IPS-18a (cell line): ENCODE measurements at regions not wholly inside any gene's neighbourhood (a gene's known extent, or its start where the extent isn't known, plus 50 kb on each side); places are given as distances from the start of the nearest gene placed in this dataset.
"Not testable (repeated sequence)": the region's sequence is repeated elsewhere in the genome, so short reads cannot be mapped to it uniquely, and the experiment has no call there.

Experiments
- H3K27ac ChIP-seq: one replicate; pipeline ENCODE4 v1.5.1; 2013; ENCODE audit warnings: low read length
- H3K27me3 ChIP-seq: one replicate; pipeline ENCODE4 v1.6.1; 2013; ENCODE audit warnings: mild to moderate bottlenecking, low read length; ENCODE audit not compliant: control insufficient read depth, insufficient read depth
- H3K36me3 ChIP-seq: one replicate; pipeline ENCODE4 v1.6.1; 2013; ENCODE audit warnings: low read depth, low read length; ENCODE audit not compliant: control insufficient read depth
- H3K4me1 ChIP-seq: one replicate; pipeline ENCODE4 v1.6.1; 2013; ENCODE audit warnings: low read depth, low read length; ENCODE audit not compliant: control insufficient read depth
- H3K4me3 ChIP-seq: one replicate; pipeline ENCODE4 v1.5.1; 2013; ENCODE audit warnings: low read length
- H3K9ac ChIP-seq: one replicate; pipeline ENCODE4 v1.6.1; 2013; ENCODE audit warnings: mild to moderate bottlenecking, low read length, moderate library complexity
- H3K9me3 ChIP-seq: one replicate; pipeline ENCODE4 v1.6.1; 2013; ENCODE audit warnings: low read depth, low read length; ENCODE audit not compliant: control insufficient read depth

DNA sequence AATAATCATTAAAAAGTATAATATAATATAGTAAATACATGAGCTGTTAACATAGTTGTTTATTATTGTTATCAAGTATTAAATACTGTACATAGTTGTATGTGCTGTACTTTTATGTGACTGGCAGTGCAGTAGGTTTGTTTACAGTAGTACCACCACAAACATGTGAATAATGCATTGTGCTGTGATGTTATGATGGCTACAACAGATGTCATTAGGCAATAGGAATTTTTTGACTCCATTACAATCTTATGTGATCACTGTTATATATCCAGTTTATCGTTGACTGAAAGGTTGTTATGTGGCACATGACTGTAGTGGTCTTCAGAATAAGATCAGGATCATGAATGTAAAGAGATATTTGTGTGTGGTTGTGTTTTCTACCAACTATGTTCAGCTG, 577.8 kb downstream of the JRKL start:
- Histone ChIP-seq H3K27ac (no peak overlapping the region), H3K9me3 (no peaks in the 10 kb centered on the region), H3K27me3 (no peaks in the 10 kb centered on the region), H3K9ac (no peak overlapping the region), H3K4me1 (no peaks in the 10 kb centered on the region), H3K4me3 (no peak overlapping the region), H3K36me3 (no peaks in the 10 kb centered on the region)

DNA sequence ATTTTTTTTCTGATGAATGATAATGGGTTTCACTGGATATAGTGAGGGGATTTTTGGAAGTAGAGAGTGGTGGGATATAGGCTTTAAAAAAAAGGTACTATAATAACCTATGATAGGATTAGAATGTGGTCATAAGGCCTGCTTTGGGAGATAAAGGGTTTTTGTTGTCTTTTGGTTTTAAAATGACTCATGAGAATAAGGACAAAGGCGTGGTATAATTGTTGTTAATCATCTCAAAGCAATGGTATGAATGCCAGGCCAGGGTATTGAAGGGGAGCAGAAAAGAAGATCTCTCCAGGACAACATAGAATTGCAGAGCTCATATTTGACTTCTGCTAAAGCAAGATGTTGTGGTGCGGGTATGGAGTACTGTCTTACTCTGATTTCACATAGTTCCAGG, 579.4 kb downstream of the JRKL start:
- Histone ChIP-seq H3K9ac (no peak overlapping the region), H3K4me1 (no peaks in the 10 kb centered on the region), H3K27me3 (no peaks in the 10 kb centered on the region), H3K27ac (no peak overlapping the region), H3K4me3 (no peak overlapping the region), H3K9me3 (no peaks in the 10 kb centered on the region), H3K36me3 (no peaks in the 10 kb centered on the region)

DNA sequence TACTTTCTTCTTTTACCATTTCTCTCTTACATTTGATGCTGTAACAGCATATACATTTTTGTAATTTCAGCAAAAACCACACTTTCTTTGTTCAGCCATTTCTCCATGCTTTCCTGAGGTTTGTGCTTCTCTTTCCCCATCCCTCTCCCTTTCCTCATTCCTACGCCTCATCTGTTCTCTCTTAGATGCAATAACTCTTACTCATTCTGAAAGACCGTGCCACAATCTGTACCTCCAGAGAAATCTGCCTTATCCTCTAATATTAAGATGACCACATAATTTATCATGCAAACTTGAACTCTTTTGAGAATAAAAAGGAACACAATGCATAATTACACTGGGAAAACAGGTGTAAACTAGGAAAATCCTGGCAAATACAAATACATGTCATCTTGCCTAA, 588.9 kb downstream of the JRKL start:
- Histone ChIP-seq H3K9me3 (no peaks in the 10 kb centered on the region), H3K27me3 (no peaks in the 10 kb centered on the region), H3K4me1 (no peaks in the 10 kb centered on the region), H3K4me3 (no peak overlapping the region), H3K9ac (no peak overlapping the region), H3K36me3 (no peaks in the 10 kb centered on the region), H3K27ac (no peak overlapping the region)

DNA sequence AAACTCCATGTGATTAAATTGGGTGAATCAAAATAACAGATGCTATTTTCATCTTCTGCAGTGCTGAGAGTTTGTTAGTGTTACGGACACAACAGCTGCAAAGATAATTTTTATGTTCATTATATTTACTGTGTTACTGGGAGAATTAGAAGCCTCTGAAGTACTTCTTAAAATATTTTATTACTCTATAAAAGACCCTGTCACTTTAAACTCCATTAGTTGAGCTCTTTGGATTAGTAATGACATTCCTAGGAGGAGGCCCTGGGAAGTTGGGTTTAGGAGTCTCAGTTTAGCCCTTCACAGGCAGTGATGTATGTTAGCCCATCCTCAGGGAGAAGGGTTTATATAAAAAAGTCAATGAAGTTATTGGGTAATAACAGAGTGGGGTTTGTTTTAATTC, 596.7 kb downstream of the JRKL start:
- Histone ChIP-seq H3K9me3 (no peaks in the 10 kb centered on the region), H3K36me3 (no peaks in the 10 kb centered on the region), H3K27me3 (no peaks in the 10 kb centered on the region), H3K4me1 (no peaks in the 10 kb centered on the region), H3K27ac (no peak overlapping the region), H3K4me3 (no peak overlapping the region), H3K9ac (no peak overlapping the region)

DNA sequence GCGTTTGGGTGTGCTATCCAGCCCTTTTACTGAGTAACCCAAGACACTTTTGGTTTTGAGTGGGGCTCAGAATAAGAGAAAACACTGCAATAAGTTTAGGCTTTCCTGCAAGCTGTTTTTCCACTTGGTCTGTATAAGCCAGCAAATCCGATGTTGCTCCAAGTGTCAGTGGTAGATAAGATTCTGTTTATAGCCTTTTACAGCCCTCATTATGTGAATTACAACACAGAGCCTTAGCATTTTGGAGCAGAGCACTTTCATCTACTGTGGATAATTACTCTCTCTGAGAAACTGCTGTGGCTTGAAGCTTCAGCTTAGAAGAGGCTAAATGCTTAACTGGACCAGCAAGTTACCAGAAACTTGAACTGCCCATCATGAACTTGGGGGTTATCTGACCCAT, 601.1 kb downstream of the JRKL start:
- Histone ChIP-seq H3K27ac (no peak overlapping the region), H3K27me3 (no peaks in the 10 kb centered on the region), H3K4me1 (no peaks in the 10 kb centered on the region), H3K9ac (no peak overlapping the region), H3K4me3 (no peak overlapping the region), H3K36me3 (no peaks in the 10 kb centered on the region), H3K9me3 (no peaks in the 10 kb centered on the region)

DNA sequence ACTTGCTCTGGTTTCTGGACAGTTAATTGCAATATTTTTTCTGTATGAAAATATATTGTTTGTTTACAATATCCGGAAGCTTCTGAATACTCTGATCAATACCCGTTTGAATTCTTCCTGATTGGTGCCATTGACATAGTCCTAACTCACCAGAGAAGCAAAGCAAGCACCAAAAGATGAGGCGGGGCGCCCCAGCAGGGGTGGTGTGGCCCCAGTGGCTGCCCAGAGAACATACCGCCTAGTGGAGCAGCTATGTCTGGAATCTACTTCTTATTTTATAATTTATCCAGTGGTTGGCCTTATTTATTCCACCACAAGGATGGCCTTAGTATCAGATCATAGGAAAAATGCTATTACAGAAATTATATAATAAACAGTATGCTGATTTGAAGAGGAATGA, 610.7 kb downstream of the JRKL start:
- Histone ChIP-seq H3K9ac (no peak overlapping the region), H3K27ac (no peak overlapping the region), H3K9me3 (no peaks in the 10 kb centered on the region), H3K36me3 (no peaks in the 10 kb centered on the region), H3K27me3 (no peaks in the 10 kb centered on the region), H3K4me1 (no peaks in the 10 kb centered on the region), H3K4me3 (no peak overlapping the region)

DNA sequence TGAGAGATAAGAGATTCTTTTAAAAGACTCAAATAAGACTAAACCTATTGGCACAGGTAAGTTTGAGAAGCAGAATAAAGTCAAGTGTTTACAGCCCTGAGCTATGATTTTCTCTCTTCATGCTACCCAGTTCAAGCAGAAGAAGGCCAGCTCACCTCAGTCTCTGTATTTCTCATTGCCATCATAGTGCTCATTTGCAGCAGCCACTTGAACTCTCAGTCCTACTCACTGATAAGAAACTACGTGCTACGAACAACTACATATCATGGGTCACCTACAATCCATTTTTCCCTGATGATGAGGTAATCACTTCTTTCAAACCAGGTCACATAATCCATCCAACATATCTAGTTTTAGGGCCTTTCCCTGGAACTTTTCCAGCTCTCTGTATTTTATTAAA, 617.5 kb downstream of the JRKL start:
- H3K36me3 ChIP-seq = no peaks in the 10 kb centered on the region
- H3K27me3 ChIP-seq = no peaks in the 10 kb centered on the region

DNA sequence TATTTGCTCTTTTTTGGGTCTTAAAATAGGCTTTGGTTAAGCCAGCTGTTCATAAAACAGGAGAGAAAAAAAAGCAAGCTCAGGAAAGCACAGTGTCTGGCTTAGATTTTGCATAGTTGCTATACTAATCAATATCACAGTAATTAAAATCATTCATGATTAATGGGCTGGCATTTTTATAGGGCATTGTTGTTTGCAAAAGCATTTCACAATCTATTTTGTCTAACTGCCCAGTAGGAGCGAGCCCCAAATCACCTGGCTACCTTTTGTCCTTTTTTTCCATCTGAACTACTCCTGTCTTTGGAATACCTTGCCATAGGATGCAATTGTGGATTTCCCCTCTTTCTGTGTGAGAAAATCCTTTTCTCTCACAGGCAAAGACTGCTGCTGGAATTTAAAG, 619.8 kb downstream of the JRKL start:
- Histone ChIP-seq H3K9ac (no peak overlapping the region), H3K4me3 (no peak overlapping the region), H3K36me3 (no peaks in the 10 kb centered on the region), H3K4me1 (no peaks in the 10 kb centered on the region), H3K27me3 (no peaks in the 10 kb centered on the region), H3K9me3 (no peaks in the 10 kb centered on the region), H3K27ac (no peak overlapping the region)

More for the DNA sequence above, 617.5 kb downstream of the JRKL start:
- H3K9ac ChIP-seq = no peak overlapping the region
- no peak overlapping the region for H3K4me3 ChIP-seq
- no peaks in the 10 kb centered on the region for H3K9me3 ChIP-seq
- H3K27ac ChIP-seq = no peak overlapping the region
- H3K4me1 ChIP-seq = no peaks in the 10 kb centered on the region

DNA sequence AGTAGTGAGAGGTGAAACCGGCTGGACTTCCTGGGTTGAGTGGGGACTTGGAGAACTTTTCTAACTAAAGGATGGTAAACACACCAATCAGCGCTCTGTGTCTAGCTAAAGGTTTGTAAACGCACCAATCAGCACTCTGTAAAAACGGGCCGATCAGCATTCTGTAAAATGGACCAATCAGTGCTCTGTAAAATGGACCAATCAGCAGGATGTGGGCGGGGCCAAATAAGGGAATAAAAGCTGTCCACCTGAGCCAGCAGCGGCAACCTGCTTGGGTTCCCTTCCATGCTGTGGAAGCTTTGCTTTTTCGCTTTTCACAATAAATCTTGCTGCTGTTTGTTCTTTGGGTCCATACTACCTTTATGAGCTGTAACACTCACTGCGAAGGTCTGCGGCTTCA, 621.2 kb downstream of the JRKL start:
- not testable (repeated sequence) for H3K36me3 ChIP-seq, H3K4me1 ChIP-seq, H3K9me3 ChIP-seq, H3K27ac ChIP-seq, H3K9ac ChIP-seq, H3K27me3 ChIP-seq, H3K4me3 ChIP-seq

DNA sequence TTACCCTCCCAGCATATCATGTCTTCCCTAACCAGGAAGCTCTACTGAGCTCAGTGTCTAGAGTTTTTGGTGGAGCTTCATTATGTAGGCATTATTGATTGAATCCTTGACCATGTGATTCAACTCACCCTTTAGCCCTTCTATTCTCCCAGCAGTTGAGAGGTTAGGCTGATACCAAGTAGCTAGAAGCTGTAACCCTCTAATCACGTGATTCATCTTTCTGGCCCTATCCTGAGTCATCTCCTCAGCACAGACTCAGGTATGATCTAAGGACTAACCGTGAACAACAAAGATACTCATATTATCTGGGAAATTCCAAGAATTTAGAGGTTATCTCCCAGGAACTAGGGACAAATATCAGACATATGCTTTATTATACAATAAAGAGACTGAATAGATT, 625.5 kb downstream of the JRKL start:
- Histone ChIP-seq H3K27ac (no peak overlapping the region), H3K27me3 (no peaks in the 10 kb centered on the region), H3K4me3 (no peak overlapping the region), H3K36me3 (no peaks in the 10 kb centered on the region), H3K9ac (no peak overlapping the region), H3K9me3 (no peaks in the 10 kb centered on the region), H3K4me1 (no peaks in the 10 kb centered on the region)

DNA sequence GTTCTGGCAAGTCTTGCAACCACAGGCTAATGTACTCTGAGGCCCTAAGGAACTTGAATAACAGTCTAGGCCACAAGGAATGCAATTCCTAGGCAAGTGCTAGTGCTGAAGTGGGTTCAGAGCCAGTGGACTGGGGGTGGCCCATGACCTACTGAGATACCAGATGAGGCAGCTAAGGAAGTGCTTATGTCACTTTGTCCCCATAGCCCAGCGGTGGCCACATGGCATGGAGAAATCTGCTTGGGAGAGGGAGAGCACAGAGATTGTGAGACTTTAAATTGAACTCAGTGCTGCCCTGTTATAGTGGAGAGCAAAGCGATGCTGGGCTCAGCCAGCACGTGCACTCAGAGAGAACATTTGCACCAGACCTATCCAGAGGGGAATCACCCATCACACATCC, 629.5 kb downstream of the JRKL start:
- Histone ChIP-seq H3K27ac (no peak overlapping the region), H3K9me3 (no peaks in the 10 kb centered on the region), H3K4me1 (no peaks in the 10 kb centered on the region), H3K27me3 (no peaks in the 10 kb centered on the region), H3K4me3 (no peak overlapping the region), H3K9ac (no peak overlapping the region), H3K36me3 (no peaks in the 10 kb centered on the region)

DNA sequence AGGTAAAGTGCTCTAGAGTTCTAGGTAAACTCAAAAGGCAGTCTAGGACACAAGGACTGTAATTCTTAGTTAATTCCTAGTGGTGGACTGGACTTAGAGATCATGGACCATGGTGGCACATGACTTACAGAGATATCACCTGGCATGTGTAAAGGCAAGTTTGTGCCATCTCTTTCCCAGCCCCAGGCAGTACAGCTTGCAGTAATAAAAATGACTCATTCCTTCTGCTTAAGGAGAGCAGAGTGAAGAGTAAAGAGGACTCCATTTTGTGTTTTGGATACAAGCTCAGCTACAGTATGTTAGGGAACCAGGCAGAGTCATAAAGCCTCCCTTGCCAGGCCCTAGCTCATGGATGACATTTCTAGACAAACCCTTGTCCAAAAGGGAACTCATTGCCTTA, 629.9 kb downstream of the JRKL start:
- Histone ChIP-seq H3K9me3 (no peaks in the 10 kb centered on the region), H3K36me3 (no peaks in the 10 kb centered on the region), H3K27ac (no peak overlapping the region), H3K27me3 (no peaks in the 10 kb centered on the region), H3K9ac (no peak overlapping the region), H3K4me3 (no peak overlapping the region), H3K4me1 (no peaks in the 10 kb centered on the region)

DNA sequence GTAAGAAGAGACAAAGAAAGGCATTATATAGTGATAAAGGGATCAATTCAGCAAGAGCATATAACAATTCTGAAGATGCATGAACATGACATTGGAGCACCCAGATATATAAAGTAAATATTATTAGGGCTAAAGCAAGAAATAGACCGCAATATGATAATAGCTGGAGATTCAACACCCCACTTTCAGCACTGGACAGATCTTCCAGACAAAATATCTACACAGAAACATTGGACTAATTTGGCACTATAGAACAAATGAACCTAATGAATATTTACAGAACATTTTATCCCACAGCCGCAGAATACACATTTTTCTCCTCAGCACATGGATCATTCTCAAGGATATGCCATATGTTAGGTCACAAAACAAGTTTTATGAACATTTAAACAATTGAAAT, 633.1 kb downstream of the JRKL start:
- Histone ChIP-seq H3K4me3 (no peak overlapping the region), H3K27me3 (no peaks in the 10 kb centered on the region), H3K9ac (no peak overlapping the region), H3K27ac (no peak overlapping the region), H3K9me3 (no peaks in the 10 kb centered on the region), H3K4me1 (no peaks in the 10 kb centered on the region), H3K36me3 (no peaks in the 10 kb centered on the region)
